Mucosa of rectum (tissue), 2 donors: ENCODE measurements at regions not wholly inside any gene's neighbourhood (a gene's known extent, or its start where the extent isn't known, plus 50 kb on each side); places are given as distances from the start of the nearest gene placed in this dataset.

Experiments
- H3K27ac ChIP-seq, 2 donors: one replicate each; pipeline ENCODE4 v1.7.0; 2013; ENCODE audit warnings: inconsistent platforms in 2 of 2, low read depth in 2 of 2, low read length in 2 of 2
- H3K27me3 ChIP-seq, 2 donors: one replicate each; pipeline ENCODE4 v1.7.0; 2013; ENCODE audit warnings: low read length in 2 of 2; ENCODE audit not compliant: control insufficient read depth in 2 of 2, insufficient read depth in 2 of 2
- H3K36me3 ChIP-seq, 2 donors: one replicate each; pipeline ENCODE4 v1.7.0; 2013; ENCODE audit warnings: low read length in 2 of 2; ENCODE audit not compliant: control insufficient read depth in 2 of 2, insufficient read depth in 2 of 2
- H3K4me1 ChIP-seq, 2 donors: one replicate each; pipeline ENCODE4 v1.7.0; 2013; ENCODE audit warnings: low read length in 2 of 2, mild to moderate bottlenecking in 1 of 2; ENCODE audit not compliant: control insufficient read depth in 2 of 2, insufficient read depth in 2 of 2
- H3K4me3 ChIP-seq, 2 donors: one replicate each; pipeline ENCODE4 v1.7.0; 2013; ENCODE audit warnings: low read length in 2 of 2
- H3K9ac ChIP-seq, 2 donors: one replicate each; pipeline ENCODE4 v1.7.0; 2013; ENCODE audit warnings: low read length in 2 of 2, low read depth in 1 of 2, mild to moderate bottlenecking in 1 of 2
- H3K9me3 ChIP-seq, 2 donors: one replicate each; pipeline ENCODE4 v1.7.0; 2013; ENCODE audit warnings: low read length in 2 of 2; ENCODE audit not compliant: control insufficient read depth in 2 of 2
- donor health status: healthy.
- donor health status: Normal muscosa, but diverticular disease.

DNA sequence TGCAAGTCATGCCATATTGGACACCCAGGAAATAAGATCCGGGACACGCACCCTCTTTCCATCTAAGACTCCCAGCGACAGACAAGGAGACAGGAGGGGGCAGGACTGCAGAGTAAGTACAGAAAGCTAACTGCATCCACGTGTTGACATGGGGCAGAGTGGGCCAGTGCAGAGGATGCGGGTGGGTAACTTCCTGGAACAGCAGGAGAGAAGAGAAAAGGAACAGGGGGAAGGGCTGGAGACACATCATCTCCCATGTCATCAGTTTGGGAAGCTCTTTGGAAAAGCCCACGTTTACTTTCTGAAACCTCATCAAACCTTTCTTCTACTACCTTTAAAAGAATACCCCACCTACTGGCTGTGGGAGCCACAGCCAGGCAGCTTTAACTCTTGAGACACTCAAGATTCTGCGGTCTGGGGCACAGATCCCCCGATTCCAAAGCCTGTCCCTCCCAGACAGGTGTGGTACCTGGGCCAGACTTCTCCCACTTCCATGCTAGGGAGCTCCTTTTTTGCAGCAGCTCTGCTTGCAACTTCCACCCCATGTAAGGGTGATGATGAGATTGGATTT is 273.5 kb upstream of the RPL38 start:
- Histone ChIP-seq H3K27ac (no peak overlapping the region), H3K27me3 (peaks cover 0 to 2% of the 10 kb centered on the region in 2 donors), H3K9ac (no peak overlapping the region), H3K36me3 (no peaks in the 10 kb centered on the region), H3K4me3 (no peak overlapping the region), H3K9me3 (peaks cover 0 to 5% of the 10 kb centered on the region in 2 donors), H3K4me1 (no peaks in the 10 kb centered on the region)

DNA sequence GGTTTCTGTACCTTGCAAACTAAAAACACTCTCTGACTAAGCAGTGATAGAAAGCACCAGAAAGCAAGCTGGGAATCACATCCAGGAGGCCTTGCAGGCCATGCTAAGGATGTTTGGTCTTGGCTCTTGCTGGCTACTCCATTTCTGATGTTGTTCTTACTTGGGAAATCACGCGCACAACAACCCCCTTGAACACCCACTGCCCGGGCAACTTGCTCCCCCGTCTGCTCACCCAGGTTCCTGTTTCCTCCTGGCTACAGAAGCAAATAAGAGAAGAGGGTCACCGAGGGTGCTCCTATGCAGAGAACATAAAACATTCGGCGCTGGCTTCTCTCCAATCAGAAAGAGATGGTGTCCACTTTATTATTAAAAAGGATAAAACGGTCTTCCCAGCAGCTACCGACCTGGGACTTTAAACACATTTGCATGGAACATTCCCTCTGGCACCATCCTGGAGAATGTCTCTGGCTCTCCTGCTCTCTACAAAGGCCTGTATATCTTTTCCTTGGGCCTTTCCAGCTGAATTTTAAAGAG is 271.2 kb upstream of the RPL38 start:
- H3K4me3 ChIP-seq: no peak overlapping the region
- no peaks in the 10 kb centered on the region for H3K4me1 ChIP-seq
- no peak overlapping the region for H3K9ac ChIP-seq
- H3K27ac ChIP-seq: no peak overlapping the region
- peaks cover 0 to 2% of the 10 kb centered on the region in 2 donors for H3K27me3 ChIP-seq
- no peaks in the 10 kb centered on the region for H3K36me3 ChIP-seq
- H3K9me3 ChIP-seq: peaks cover 0 to 5% of the 10 kb centered on the region in 2 donors

DNA sequence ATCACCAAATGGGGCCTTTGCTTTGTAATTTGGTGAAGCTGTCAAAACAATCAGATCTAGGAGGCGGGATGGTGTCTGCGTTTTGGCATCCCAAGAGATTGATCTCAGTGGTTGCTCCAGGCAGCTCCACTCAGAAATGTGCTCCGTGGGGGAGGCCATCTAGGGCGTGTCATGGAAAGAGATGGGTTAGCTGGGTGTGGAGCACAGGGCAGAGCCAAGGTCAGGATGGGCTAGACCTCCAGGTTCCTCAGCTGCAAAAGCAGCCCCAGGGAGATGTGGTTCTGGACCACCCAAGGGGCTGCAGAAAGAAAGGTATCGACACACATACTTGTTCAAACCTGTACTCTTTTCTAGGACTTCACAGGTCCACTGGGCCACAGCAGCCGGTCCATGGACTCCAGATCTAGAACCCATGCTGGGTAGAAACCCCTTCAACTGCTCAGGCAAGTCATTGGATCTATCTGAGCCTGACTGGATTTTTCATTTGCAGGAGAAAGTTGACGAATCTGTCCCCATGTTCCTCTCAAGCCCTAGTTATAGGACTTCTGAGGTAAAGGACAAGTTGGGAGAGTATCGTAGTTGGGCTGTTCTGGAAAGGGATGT is 270.2 kb upstream of the RPL38 start:
- H3K27me3 ChIP-seq: peaks cover 2% of the 10 kb centered on the region in 2 donors

DNA sequence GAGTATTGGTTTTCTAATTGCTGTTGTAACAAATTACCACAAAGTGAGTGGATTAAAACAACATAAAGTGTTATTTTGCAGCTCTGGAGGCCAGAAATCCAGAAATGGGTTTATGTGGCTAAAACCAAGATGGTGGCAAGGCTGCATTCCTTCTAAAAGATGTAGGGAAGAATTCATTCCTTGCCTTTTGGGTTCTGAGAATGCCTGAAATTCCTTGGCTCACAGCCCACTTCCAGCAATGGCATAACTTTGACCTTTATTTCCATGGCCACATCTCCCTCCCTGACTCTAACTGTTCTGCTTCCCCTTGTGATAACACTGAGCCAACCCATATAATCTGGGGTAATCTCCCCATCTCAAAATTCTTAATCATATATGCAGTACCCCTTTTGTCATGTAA is 269.6 kb upstream of the RPL38 start:
- Histone ChIP-seq H3K27ac (no peak overlapping the region), H3K9me3 (no peaks in the 10 kb centered on the region), H3K36me3 (no peaks in the 10 kb centered on the region), H3K9ac (no peak overlapping the region), H3K4me1 (no peaks in the 10 kb centered on the region), H3K4me3 (no peak overlapping the region), H3K27me3 (peaks cover 2% of the 10 kb centered on the region in 2 donors)

More for the DNA sequence above, 270.2 kb upstream of the RPL38 start:
- no peak overlapping the region for H3K4me3 ChIP-seq
- H3K4me1 ChIP-seq: no peaks in the 10 kb centered on the region
- H3K9ac ChIP-seq: no peak overlapping the region
- no peak overlapping the region for H3K27ac ChIP-seq
- no peaks in the 10 kb centered on the region for H3K9me3 ChIP-seq
- H3K36me3 ChIP-seq: no peaks in the 10 kb centered on the region

DNA sequence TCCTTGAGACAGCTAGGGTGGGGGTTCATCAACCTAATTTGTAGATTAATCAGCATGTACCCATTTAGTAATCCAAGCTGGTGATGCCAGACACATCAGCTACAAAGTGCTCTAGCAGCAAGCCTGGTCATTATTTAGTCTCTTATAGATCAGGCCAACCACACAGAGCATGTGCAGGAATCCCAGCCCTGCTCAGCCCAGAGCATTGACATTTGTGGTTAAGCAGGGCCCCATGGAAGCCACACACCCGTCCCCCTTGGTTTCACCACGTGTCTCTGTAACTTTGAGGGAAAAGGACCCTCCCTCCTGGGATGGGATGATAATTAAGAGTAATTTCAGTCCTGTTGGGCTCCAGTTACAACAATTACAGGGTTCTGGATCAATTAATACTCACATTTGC is 268.8 kb upstream of the RPL38 start:
- Histone ChIP-seq H3K27me3 (peaks cover 2% of the 10 kb centered on the region in 2 donors), H3K9ac (no peak overlapping the region), H3K27ac (no peak overlapping the region), H3K36me3 (no peaks in the 10 kb centered on the region), H3K4me1 (no peaks in the 10 kb centered on the region), H3K9me3 (no peaks in the 10 kb centered on the region), H3K4me3 (no peak overlapping the region)

DNA sequence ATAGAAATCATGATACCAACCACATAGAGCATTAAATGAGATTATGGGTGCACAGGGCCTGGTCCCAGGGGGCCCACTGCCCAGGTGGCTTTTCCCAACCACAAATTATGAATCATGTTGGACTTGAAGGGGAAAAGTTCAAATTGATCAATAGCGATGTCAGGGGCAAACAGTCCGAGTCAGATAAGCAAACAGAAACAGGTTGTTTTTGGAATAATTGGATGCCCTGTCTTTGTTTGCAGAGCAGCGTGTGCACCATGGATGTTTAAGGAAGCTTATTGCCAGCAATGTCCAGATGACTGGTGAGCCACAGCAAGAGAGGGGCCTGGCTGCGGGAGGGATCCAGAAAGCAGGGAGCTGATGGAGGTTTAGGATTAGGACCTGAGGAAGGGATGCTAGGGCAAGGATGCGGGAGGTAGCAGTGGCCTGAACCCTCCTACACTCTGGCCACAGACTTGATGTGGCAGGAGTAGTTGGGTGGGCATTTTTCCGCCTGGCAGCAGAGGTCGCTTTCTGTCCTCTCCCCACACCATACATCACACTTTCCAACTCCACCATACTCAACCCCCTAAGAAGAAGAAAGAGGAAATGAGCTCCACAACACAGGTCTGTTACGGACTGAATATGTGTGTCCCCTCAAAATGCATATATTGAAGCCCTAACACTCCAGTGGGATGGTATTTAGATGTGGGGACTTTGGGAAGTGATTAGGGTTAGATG is 266.4 kb upstream of the RPL38 start:
- Histone ChIP-seq H3K27me3 (peaks cover 2% of the 10 kb centered on the region in 2 donors), H3K36me3 (no peaks in the 10 kb centered on the region), H3K27ac (no peak overlapping the region), H3K9me3 (no peaks in the 10 kb centered on the region), H3K4me3 (no peak overlapping the region), H3K4me1 (no peaks in the 10 kb centered on the region), H3K9ac (no peak overlapping the region)

DNA sequence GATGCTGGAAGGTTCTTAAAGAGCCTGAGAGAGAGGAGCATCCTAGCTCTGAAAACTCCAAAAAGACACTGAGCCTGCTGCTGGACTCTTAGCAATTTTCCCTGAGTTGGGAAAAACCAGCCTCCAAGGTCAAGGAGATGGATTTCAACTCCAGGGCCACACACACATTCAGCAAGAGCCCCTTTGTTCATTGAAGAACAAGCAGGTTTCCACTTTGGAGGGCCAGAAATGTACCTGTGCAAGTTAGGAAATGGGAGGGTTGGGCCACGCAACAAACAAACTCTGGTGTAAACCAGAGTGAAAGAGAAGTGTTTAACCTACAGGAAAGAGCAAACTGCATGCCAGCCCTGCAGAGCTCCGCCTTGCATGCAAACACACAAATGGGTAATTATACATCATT is 264.8 kb upstream of the RPL38 start:
- H3K36me3 ChIP-seq: no peaks in the 10 kb centered on the region
- no peaks in the 10 kb centered on the region for H3K9me3 ChIP-seq
- H3K27ac ChIP-seq: no peak overlapping the region
- no peaks in the 10 kb centered on the region for H3K4me1 ChIP-seq
- H3K27me3 ChIP-seq: peaks cover 2% of the 10 kb centered on the region in 2 donors
- no peak overlapping the region for H3K9ac ChIP-seq
- no peak overlapping the region for H3K4me3 ChIP-seq

DNA sequence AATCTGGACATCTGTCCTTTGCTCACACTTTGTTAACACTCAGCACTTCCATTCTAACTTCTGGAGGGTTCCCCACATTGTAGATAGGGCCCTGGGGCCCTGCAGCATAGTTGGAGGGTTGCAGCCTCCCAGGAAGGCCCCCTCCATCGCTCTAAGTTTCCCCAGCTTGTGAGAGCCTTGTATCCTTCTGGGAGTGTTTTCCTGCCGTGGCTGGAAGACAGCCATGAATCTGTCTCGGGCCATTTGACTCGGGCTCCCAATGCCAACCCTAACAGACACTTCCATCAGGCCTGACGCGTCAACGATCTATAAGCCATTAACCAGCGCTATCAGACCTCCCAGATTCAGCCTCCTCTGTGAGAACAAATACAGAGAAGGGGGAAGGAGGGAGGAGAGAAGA is 263.7 kb upstream of the RPL38 start:
- H3K9me3 ChIP-seq: no peaks in the 10 kb centered on the region
- H3K27ac ChIP-seq: no peak overlapping the region
- peaks cover 0 to 2% of the 10 kb centered on the region in 2 donors for H3K27me3 ChIP-seq
- no peaks in the 10 kb centered on the region for H3K4me1 ChIP-seq
- no peak overlapping the region for H3K9ac ChIP-seq
- H3K4me3 ChIP-seq: no peak overlapping the region
- H3K36me3 ChIP-seq: no peaks in the 10 kb centered on the region

DNA sequence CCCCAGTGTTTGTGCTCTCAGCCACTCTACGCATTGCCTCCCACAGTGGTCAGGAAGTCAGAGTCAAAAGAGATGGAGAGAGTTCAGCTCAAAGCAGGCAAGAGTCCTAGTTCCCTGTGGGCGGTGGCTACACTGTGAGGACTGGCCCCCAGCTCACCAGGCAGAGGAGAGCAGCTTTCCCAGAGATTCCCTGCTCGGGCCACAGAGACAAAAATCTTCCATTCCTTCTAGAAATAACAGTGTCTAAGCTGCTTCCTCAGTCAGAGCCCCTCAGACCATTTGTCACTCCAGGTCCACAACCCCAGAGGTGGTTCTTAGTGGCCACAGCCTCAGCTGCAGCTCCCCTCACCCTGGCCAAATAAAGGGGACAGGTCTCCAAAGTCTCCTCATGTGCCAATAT is 263.0 kb upstream of the RPL38 start:
- Histone ChIP-seq H3K27me3 (peaks cover 0 to 2% of the 10 kb centered on the region in 2 donors), H3K4me1 (no peaks in the 10 kb centered on the region), H3K27ac (no peak overlapping the region), H3K9me3 (no peaks in the 10 kb centered on the region), H3K9ac (no peak overlapping the region), H3K36me3 (no peaks in the 10 kb centered on the region), H3K4me3 (no peak overlapping the region)

DNA sequence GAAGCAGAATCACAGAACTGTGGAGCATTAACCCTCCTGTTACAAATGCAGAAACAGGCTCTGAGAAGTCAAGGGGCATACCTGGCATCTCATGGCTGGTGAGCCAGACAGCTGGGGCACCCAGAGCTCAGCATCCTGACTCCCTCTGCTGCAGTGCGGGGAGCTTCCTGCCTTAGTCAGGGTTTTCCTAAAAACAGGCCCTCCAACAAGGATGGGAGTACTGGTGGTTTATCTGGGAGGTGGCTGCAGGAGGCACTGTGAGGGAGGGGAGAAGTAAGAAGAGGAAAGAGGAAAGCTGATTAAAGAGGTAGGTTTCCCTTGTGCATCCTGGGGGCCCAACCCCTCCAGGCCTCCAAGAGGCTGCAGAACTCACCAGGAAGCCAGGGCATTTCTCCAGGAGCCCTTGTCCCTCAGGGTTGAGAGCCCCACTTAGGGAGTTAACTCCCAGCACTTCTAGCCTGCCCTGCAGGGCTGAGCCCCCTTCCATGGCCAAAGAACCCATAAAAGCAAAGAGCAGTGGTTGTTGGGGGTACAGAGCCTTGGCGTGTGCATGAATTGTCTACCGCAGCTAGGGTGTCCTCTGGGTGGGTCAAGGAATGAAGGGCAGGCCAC is 261.5 kb upstream of the RPL38 start:
- Histone ChIP-seq H3K9me3 (no peaks in the 10 kb centered on the region), H3K9ac (no peak overlapping the region), H3K27ac (no peak overlapping the region), H3K36me3 (no peaks in the 10 kb centered on the region), H3K4me1 (no peaks in the 10 kb centered on the region), H3K4me3 (no peak overlapping the region), H3K27me3 (peaks cover 0 to 2% of the 10 kb centered on the region in 2 donors)
